PFSK-1 (cell line): ENCODE measurements at regions not wholly inside any gene's neighbourhood (a gene's known extent, or its start where the extent isn't known, plus 50 kb on each side); places are given as distances from the start of the nearest gene placed in this dataset.

ENCODE experiments used
- FOXP2 ChIP-seq: optimal IDR thresholded peaks from 2 replicates; pipeline ENCODE3; 2011; ENCODE audit warnings: borderline replicate concordance, control low read depth, inconsistent platforms; ENCODE audit not compliant: insufficient read depth; ENCODE audit errors: extremely low read length, extremely low read depth
- POLR2AphosphoS5 ChIP-seq: IDR thresholded peaks from 2 replicates; pipeline ENCODE4 v1.6.1; 2012; ENCODE audit warnings: low read depth, mild to moderate bottlenecking, control low read depth, low read length, moderate library complexity
- REST ChIP-seq, 2 experiments: IDR thresholded peaks; 2 replicates each; pipeline versions ENCODE4 v1.6.1 to v1.8.0; 2011 to 2012; ENCODE audit warnings: low read depth in 2 of 2, low read length in 2 of 2, control low read depth in 1 of 2, inconsistent platforms in 1 of 2, mild to moderate bottlenecking in 1 of 2, moderate library complexity in 1 of 2; ENCODE audit not compliant: insufficient read depth in 1 of 2
- SIN3A ChIP-seq: IDR thresholded peaks from 2 replicates; pipeline ENCODE4 v1.6.1; 2012; ENCODE audit warnings: mild to moderate bottlenecking, low read length, moderate library complexity, borderline replicate concordance; ENCODE audit not compliant: insufficient read depth
- TAF1 ChIP-seq: IDR thresholded peaks from 2 replicates; pipeline ENCODE4 v1.6.1; 2012; ENCODE audit warnings: low read length, control low read depth, borderline replicate concordance; ENCODE audit not compliant: insufficient read depth

- TF ChIP-seq FOXP2 (no peak), TAF1 (no peak), REST (IDR thresholded peaks at IDR 0.05; ENCODE audit: insufficient read depth in 1 of 2, low read depth in 2 of 2, low read length in 2 of 2) (no peak), POLR2AphosphoS5 (no peak), SIN3A (no peak)
Observed at GRCh38 chr11:37483761-37484160, 885.7 kb upstream of the RAG2 start.

GRCh38 chr11:37474889-37475288, 876.9 kb upstream of the RAG2 start:
- TF ChIP-seq POLR2AphosphoS5 = no peak
- no peak for TF ChIP-seq FOXP2
- no peak for TF ChIP-seq SIN3A
- TF ChIP-seq TAF1 = no peak
- no peak for TF ChIP-seq REST (IDR thresholded peaks at IDR 0.05; ENCODE audit: insufficient read depth in 1 of 2, low read depth in 2 of 2, low read length in 2 of 2)

- TF ChIP-seq TAF1 (no peak), REST (IDR thresholded peaks at IDR 0.05; ENCODE audit: insufficient read depth in 1 of 2, low read depth in 2 of 2, low read length in 2 of 2) (no peak), SIN3A (no peak), FOXP2 (no peak), POLR2AphosphoS5 (no peak)
Observed at GRCh38 chr11:37468344-37468743, 870.3 kb upstream of the RAG2 start.

GRCh38 chr11:37465221-37465620, 867.2 kb upstream of the RAG2 start:
- TF ChIP-seq SIN3A (no peak), POLR2AphosphoS5 (no peak), REST (IDR thresholded peaks at IDR 0.05; ENCODE audit: insufficient read depth in 1 of 2, low read depth in 2 of 2, low read length in 2 of 2) (no peak), TAF1 (no peak), FOXP2 (no peak)

GRCh38 chr11:37459456-37459855, 861.4 kb upstream of the RAG2 start:
- TF ChIP-seq REST (IDR thresholded peaks at IDR 0.05; ENCODE audit: insufficient read depth in 1 of 2, low read depth in 2 of 2, low read length in 2 of 2) (no peak), POLR2AphosphoS5 (no peak), TAF1 (no peak), FOXP2 (no peak), SIN3A (no peak)
